NCI-H2107 treated with DMSO at 0.1 percent for 48 hours (cell line): ENCODE measurements at regions not wholly inside any gene's neighbourhood (a gene's known extent, or its start where the extent isn't known, plus 50 kb on each side); places are given as distances from the start of the nearest gene placed in this dataset.
A peak's percentile ranks its signal among the peaks of the same experiment; 100 is the strongest.

Experiments
- DNase-seq: peaks from one replicate; lab custom pipeline; 2025; ENCODE audit not compliant: unreplicated experiment; lab: John Stamatoyannopoulos, UW

DNA sequence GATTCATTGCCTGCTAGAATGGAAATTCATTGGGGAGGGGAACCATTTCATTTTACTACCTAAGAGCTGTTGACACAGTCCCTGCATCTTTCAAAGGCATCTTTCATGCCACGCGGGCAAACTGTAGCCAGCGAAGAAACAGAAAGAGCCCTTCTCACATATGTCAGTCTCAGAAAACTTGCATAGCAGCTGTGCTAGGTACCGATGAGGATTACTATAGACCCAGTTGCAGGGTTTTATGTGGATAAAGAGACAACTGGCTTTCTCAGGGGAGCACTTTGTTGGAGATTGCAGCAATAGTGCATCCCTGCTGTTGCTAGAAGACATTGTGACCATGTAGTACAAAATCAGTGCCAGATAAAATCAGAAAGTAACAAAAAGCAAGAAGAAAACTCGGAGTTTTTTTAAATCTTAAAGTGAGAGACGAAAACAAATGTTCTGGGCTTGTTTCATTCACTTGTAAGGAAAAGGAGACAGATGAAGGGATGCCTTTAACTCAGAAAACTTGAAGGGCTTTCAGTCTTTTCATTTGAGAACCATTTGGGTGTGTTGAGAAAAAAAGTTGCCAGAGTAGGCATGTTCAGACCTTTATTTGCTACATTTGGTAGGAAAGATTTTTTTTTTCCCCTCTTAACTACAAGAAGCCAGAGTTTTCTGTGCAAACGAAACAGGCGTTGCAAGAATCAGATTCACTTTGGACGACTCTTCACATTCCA, 804.1 kb downstream of the USP25 start:
- no peak for DNase-seq

DNA sequence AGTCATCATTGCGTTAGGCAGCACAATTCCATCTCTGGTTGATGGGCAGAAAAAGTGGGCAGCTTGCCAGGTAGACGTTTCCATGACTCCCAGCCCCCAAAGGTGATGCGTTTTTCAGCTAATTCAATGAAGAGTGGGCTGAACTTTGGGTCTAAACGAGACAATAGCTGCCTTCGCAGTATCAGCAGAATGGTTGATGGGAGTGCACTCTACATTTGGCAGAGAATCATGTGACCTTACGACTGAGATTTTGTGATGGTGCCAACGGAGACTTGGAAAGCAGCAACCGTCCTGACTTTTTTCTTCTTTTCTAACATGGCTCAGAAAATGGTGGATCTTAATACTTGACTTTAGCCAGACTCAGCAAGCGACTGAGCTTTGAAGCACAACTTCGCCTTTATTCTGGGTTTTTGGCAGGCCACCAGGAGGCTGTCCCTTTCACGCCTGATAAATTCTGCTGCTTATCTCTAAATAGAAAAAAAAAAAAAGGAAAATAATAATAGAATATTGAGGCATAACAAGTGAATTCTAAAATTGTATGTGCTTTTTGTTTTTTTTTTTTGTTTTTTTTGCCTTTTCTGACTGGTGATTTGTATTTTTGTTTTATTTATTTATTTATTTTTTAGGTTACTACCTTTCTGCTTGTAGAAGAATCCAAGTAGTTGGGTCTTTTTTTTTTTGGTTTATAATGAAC, 804.8 kb downstream of the USP25 start:
- peak; percentile 68 for DNase-seq

DNA sequence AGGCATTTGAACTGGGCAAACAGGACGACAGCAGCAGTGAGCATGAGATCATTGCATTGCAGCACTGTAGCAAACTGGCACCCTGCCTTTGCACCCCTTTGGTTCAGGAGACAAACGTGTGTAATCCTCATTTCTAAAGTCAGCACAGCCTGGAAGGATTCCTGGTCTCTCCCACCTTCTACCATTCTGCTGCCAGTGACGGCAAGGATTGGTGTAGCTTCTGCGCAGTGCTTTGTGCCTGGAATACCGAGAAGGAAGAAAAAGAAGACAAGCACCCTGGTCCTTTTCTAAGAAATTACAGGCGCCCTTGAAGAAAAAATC, 805.3 kb downstream of the USP25 start:
- peak; percentile 53 for DNase-seq

DNA sequence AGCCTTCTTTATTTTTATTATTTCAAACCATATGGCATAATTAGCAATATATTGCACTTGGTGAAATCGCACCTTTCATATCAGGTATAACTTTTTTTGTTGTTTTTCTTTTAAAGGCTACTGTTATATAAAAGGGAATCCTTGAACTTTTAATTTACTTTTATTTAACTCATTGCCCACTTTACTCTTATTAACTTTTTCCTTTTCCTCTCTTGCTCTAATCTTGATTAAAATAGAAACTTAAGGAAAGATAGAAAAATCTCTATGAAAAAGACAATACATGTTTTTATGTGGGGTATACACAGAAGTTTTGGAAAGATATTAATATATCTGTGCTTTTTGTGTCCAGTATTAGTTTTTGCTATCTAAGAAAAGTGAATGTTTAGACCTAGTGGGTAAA, 805.8 kb downstream of the USP25 start:
- no peak for DNase-seq

DNA sequence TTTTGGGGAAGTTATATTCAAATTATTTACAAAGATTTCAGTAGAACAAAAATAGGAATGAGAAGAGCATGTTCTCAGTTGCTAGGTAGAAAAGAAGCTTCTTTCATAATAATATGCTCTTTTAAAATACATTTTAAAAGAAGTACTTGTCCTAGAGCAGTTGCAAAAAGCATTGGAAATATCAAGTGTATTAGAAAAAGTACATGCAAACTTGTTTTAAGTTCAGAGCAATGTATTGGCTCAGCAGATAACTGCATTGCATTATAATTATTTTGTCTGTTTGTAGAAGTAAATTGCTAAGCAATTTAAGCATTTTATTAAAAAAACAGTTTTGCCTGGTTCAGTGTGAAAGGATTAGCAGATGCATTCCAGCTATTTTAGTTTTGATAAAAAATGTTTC, 806.4 kb downstream of the USP25 start:
- DNase-seq, result no peak

DNA sequence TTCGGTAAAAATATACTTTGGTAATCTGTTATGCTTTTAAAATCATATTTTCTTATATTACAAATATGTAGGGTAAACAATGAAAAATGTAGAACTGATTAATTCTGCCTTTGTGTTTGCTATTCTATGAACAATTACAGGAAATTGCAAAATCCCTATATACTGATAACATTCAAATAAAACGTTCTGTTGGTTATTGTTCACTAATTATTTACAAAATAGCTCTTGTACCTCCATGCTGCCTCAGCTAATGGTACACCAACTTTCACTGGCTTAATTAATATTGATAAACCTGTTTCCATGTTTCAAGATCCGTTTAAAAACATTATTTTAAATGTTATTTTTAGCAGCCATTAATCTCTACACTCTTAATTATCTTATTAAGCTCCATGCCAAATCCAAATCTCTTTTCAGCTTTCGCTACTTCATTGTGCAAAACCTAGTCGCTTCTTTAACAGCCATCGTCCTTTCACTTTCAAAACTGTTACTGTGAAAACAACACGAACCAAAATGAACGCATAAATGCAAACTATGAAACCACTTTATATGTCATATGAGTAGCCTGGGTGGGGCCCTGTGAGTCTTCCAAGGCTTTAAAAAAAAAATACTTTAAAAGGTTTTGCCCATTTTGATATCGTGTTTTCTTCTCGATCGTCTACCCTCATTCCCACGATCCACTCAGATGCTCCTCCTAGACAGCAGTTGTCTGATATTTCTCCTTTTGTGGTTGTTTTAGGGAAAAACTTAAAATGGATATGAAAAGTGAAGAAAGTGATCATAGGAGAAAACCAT, 807.1 kb downstream of the USP25 start:
- peak; percentile 88 for DNase-seq

DNA sequence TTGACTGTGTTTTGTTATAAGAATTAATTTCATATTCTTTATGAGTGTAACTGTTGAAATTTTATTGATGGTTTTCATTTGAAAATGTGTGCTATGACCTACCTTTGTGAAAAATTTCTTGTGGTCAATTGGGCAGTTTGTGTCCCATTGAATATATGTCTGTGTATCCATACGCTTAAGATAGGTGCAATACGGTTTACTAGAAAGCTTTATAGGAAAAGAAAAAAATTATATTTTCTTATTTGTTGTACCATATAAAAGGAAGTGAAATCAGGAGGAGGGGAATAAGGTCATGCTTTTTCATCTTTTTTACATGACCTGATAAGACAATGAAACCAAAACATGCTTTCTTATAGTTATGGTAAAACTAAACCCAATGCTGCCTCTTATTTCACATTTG, 807.7 kb downstream of the USP25 start:
- peak; percentile 44 for DNase-seq

- DNase-seq, result no peak
Measured at GRCh38 chr21:16538405-16538804, 808.6 kb downstream of the USP25 start.

- no peak for DNase-seq
Measured at GRCh38 chr21:16538936-16539440, 809.2 kb downstream of the USP25 start.

GRCh38 chr21:16540966-16541727, 811.4 kb downstream of the USP25 start:
- DNase-seq, result no peak

DNA sequence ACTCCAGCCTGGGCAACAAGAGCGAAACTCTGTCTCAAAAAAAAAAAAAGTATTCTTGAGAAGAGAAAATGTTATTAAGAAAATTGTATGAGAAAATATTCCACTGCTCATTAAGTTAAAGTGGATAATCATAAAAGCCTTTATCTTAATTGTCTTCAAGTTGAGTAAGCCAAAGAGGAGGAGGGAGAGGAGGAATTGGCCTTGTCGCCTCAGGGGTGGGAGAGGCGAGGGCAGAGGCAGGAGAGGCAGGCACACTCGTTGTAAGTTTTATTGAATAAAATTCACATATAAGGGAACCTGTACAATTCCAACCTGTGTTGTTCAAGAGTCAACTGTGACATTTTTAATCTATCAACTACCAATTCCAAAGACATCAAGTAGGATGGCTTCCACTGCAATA, 820.3 kb downstream of the USP25 start:
- no peak for DNase-seq

GRCh38 chr21:16550917-16551741, 821.3 kb downstream of the USP25 start:
- DNase-seq, result no peak

DNA sequence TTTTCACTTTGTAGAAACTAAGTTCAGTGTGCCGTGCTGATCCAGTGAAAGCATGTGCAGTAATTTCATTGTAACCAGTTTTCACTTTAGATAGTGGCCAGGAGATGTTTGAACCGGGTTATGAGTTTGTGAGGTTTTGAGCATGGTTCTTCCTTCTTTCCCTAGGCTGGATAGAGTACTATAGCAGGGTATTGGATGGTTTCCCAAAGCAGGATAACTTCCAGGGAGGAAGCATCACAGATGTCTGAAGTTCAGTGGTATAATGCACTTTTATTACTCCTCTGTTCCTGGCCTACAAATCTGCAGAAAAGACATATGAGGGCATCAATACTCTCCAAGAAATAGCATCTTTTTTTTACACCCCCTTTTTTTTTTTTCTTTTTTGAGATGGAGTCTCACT, 823.1 kb downstream of the USP25 start:
- DNase-seq, result no peak

DNA sequence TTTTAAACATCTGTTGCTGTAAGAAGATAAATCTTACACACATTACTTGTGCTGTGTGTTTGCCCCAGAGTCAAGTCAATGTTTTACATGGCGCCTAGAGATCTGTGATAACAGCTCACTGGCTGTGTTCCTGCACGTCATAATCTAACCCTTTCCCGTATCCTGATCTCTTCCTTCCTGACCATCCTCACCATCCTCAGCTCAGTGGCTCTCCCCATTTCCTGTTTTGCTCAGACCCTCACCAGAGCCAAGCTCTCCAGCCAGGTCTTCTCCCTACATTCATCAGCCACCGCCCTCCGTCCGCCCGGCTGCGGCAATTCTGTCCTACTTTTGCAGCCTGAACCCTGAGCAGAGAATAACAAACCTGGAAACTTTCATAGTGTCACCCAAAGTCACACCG, 824.7 kb downstream of the USP25 start:
- no peak for DNase-seq

- DNase-seq, result no peak
Measured at GRCh38 chr21:16563116-16563515, 833.3 kb downstream of the USP25 start.

DNA sequence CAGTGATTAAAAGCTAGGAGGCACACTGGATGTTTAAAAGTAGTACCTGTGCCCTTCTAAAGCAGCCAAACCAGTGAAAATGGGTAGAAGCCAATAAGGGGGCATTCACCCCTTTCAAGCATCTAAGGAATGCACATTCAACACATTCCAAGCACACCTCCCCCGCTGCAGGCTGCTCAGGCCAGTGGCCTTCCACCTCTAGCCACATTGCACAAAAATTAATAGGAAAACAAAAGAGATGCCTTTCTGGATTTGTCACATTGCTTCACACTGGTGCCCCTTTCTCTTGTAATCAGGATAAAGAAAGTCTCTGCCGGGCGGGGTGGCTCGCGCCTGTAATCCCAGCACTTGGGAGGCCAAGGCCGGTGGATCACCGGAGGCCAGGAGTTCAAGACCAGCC, 834.0 kb downstream of the USP25 start:
- DNase-seq, result no peak

- DNase-seq, result no peak
Measured at GRCh38 chr21:16568244-16568643, 838.5 kb downstream of the USP25 start.

DNA sequence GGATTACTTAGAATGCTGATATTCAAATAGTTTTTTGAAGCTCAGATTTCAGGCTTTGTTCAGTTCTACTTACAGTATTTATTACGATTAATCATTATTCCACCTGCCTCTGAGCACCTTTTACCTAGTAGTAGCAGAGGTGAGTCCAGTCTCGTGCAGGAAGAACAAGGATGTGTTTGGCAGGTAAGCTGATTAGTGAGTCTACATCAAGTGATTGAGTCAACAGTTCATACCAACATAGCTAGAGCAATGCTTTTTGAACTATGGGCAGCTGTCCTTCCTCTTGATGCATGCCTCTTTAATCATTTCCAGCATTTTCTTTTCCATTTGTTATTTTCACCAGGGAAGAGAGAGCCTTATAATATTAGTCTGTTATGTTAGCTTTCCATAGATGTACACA, 838.9 kb downstream of the USP25 start:
- no peak for DNase-seq

DNA sequence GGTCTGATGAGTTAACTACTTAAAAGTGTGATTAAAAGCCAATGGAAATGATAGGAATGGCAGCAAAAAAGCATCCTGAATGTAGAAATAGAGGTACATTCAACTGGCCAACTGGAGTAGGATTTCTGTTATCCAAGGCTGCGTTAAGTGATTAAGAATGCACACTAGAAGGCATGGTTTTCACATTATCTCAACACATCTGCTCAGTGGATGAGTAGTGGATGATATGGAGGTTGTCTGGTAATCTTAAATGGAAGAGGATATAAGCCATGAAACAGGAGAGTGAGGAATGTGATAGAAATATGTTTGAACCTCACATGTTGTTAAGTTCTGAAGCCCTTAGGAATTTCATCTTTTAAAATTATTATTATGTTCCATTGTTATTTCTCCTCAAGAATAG, 839.9 kb downstream of the USP25 start:
- no peak for DNase-seq

DNA sequence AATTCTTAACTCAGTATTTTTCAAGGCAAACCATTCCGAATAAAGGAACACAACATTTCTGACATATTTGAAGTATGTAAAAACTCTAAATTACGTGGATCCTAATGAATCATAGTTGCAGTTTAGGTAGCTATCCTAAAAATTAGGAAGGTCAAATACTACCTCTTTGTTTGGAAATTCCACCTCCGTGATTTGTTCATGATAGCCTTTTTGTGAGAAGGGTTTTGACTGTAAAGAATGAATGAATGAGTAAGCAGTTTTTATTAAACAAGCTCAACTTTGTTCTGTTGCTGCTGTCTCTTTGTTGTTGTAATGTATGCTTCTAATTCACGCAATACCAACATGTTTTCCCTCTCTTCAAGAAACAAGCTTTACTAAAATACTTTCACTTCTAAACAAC, 840.4 kb downstream of the USP25 start:
- no peak for DNase-seq
